Glomerular visceral epithelial cell (primary cell): ENCODE measurements at regions not wholly inside any gene's neighbourhood (a gene's known extent, or its start where the extent isn't known, plus 50 kb on each side); places are given as distances from the start of the nearest gene placed in this dataset.

Source experiments
- DNase-seq: peaks from one replicate; pipeline ENCODE4 v3.0.0-alpha.2; 2016; ENCODE audit errors: extremely low spot score

- DNase-seq = no peak
Observed at GRCh38 chr11:122523846-122524805, 131.4 kb upstream of the UBASH3B start.

- no peak for DNase-seq
Observed at GRCh38 chr11:122521626-122522025, 133.9 kb upstream of the UBASH3B start.

- DNase-seq = no peak
Observed at GRCh38 chr11:122517403-122518379, 137.8 kb upstream of the UBASH3B start.

GRCh38 chr11:122516686-122517085 is 138.8 kb upstream of the UBASH3B start:
- DNase-seq = no peak

- no peak for DNase-seq
Observed at GRCh38 chr11:122513997-122514396, 141.5 kb upstream of the UBASH3B start.

- no peak for DNase-seq
Observed at GRCh38 chr11:122513328-122513727, 142.2 kb upstream of the UBASH3B start.

GRCh38 chr11:122512688-122513087 is 142.8 kb upstream of the UBASH3B start:
- no peak for DNase-seq

- no peak for DNase-seq
Observed at GRCh38 chr11:122509899-122510298, 145.6 kb upstream of the UBASH3B start.

- DNase-seq = no peak
Observed at GRCh38 chr11:122509091-122509490, 146.4 kb upstream of the UBASH3B start.

- DNase-seq = peak; percentile 61
Observed at GRCh38 chr11:122505304-122506006, 150.1 kb upstream of the UBASH3B start.

GRCh38 chr11:122494221-122494620 is 161.3 kb upstream of the UBASH3B start:
- no peak for DNase-seq

GRCh38 chr11:122491509-122491908 is 164.0 kb upstream of the UBASH3B start:
- DNase-seq = no peak

GRCh38 chr11:122488892-122489706 is 166.4 kb upstream of the UBASH3B start:
- DNase-seq = no peak

GRCh38 chr11:122487669-122488068 is 167.9 kb upstream of the UBASH3B start:
- DNase-seq = no peak

- no peak for DNase-seq
Observed at GRCh38 chr11:122486793-122487495, 168.6 kb upstream of the UBASH3B start.

GRCh38 chr11:122478986-122479385 is 176.5 kb upstream of the UBASH3B start:
- DNase-seq = no peak

- DNase-seq = no peak
Observed at GRCh38 chr11:122468965-122469364, 186.6 kb upstream of the UBASH3B start.

GRCh38 chr11:122463530-122463929 is 192.0 kb upstream of the UBASH3B start:
- DNase-seq = no peak

GRCh38 chr11:122459064-122459463 is 196.5 kb upstream of the UBASH3B start:
- DNase-seq = no peak

GRCh38 chr11:122453586-122453985 is 201.9 kb upstream of the UBASH3B start:
- no peak for DNase-seq
